Naive thymus-derived CD4-positive, alpha-beta T cell (primary cell): ENCODE measurements at regions not wholly inside any gene's neighbourhood (a gene's known extent, or its start where the extent isn't known, plus 50 kb on each side); places are given as distances from the start of the nearest gene placed in this dataset.

Source experiments
- ATAC-seq: fragments of 150-1000 bp; cut with Tn5 transposase; 2 replicates; pipeline ENCODE4 v1.10.0; 2021; ENCODE audit warnings: mild to moderate bottlenecking, moderate library complexity
- CTCF ChIA-PET: fragments of 350-600 bp; sonication (Branson Sonifier 250); formaldehyde crosslinking; loops from one replicate; lab custom pipeline; 2021; ENCODE audit warnings: antibody characterized with exemption; lab: Charles Lee
- POLR2A ChIA-PET: fragments of 350-600 bp; sonication (Branson Sonifier 250); formaldehyde crosslinking; loops from one replicate; lab custom pipeline; 2021; ENCODE audit warnings: antibody characterized with exemption, inconsistent platforms; lab: Charles Lee
- DNase-seq, 9 donors: peaks; one replicate each; pipeline versions ENCODE4 v3.0.0 to v3.0.0-alpha.2; 2020 to 2022; ENCODE audit warnings: mixed read lengths in 1 of 9
- H3K27ac ChIP-seq: one replicate; pipeline ENCODE4 v1.7.0; 2013; ENCODE audit warnings: mild to moderate bottlenecking, low read depth, low read length, moderate library complexity
- H3K27me3 ChIP-seq, 2 donors: one replicate each; pipeline ENCODE4 v1.7.0; 2013; ENCODE audit warnings: low read length in 2 of 2, mild to moderate bottlenecking in 2 of 2, moderate library complexity in 2 of 2; ENCODE audit not compliant: control insufficient read depth in 2 of 2, insufficient read depth in 2 of 2
- H3K36me3 ChIP-seq, 3 experiments: 1 replicate in 2 of 3; 2 replicates in 1 of 3; pipeline ENCODE4 v1.7.0; 2013; ENCODE audit warnings: low read length in 3 of 3, mild to moderate bottlenecking in 3 of 3, moderate library complexity in 1 of 3; ENCODE audit not compliant: insufficient read depth in 3 of 3, control insufficient read depth in 2 of 3
- H3K4me1 ChIP-seq, 2 donors: one replicate each; pipeline ENCODE4 v1.7.0; 2013; ENCODE audit warnings: low read length in 2 of 2, mild to moderate bottlenecking in 2 of 2, moderate library complexity in 1 of 2; ENCODE audit not compliant: control insufficient read depth in 2 of 2, insufficient read depth in 2 of 2
- H3K4me3 ChIP-seq: 2 replicates; pipeline ENCODE4 v1.7.0; 2013; ENCODE audit warnings: mild to moderate bottlenecking, low read length
- H3K9me3 ChIP-seq, 3 experiments: 1 replicate in 2 of 3; 2 replicates in 1 of 3; pipeline ENCODE4 v1.7.0; 2013; ENCODE audit warnings: low read length in 3 of 3; ENCODE audit not compliant: control insufficient read depth in 2 of 3
- H3K27ac Mint-ChIP-seq, 9 donors: one replicate each; pipeline ENCODE4 v1.8.0; 2020 to 2022; ENCODE audit warnings: mixed read lengths in 9 of 9, mild to moderate bottlenecking in 8 of 9, moderate library complexity in 5 of 9, inconsistent platforms in 2 of 9
- H3K27me3 Mint-ChIP-seq, 5 donors: one replicate each; pipeline ENCODE4 v1.8.0; 2021 to 2022; ENCODE audit warnings: mixed read lengths in 5 of 5, mild to moderate bottlenecking in 1 of 5
- H3K36me3 Mint-ChIP-seq, 5 donors: one replicate each; pipeline ENCODE4 v1.8.0; 2020 to 2022; ENCODE audit warnings: mixed read lengths in 5 of 5, mild to moderate bottlenecking in 3 of 5, inconsistent platforms in 1 of 5
- H3K4me1 Mint-ChIP-seq, 7 donors: one replicate each; pipeline ENCODE4 v1.8.0; 2020 to 2022; ENCODE audit warnings: mixed read lengths in 7 of 7, mild to moderate bottlenecking in 3 of 7, inconsistent platforms in 1 of 7
- H3K4me3 Mint-ChIP-seq, 10 donors: one replicate each; pipeline ENCODE4 v1.8.0; 2020 to 2022; ENCODE audit warnings: mild to moderate bottlenecking in 10 of 10, mixed read lengths in 10 of 10, moderate library complexity in 6 of 10, inconsistent platforms in 2 of 10
- H3K9me3 Mint-ChIP-seq, 11 donors: one replicate each; pipeline ENCODE4 v1.8.0; 2020 to 2022; ENCODE audit warnings: mixed read lengths in 11 of 11, mild to moderate bottlenecking in 4 of 11, inconsistent platforms in 1 of 11, moderate library complexity in 1 of 11
- intact Hi-C, 2 donors: fragments of 100-400 bp; cut with micrococcal nuclease; formaldehyde crosslinking; loops; one replicate each; pipeline ENCODE4 v1.15.1; 2023

GRCh38 chr3:55288657-55289056 lies 198.4 kb downstream of the WNT5A start:
- intact Hi-C loops = no loop called here
- Mint-ChIP-seq H3K27me3 (peaks cover 0 to 9% (median 0%) of the 10 kb centered on the region in 5 donors), H3K4me1 (no peaks in the 10 kb centered on the region), H3K27ac (no peak overlapping the region), H3K4me3 (no peak overlapping the region), H3K36me3 (peaks cover 0 to 6% (median 0%) of the 10 kb centered on the region in 5 donors), H3K9me3 (peaks cover 0 to 15% (median 2%) of the 10 kb centered on the region in 11 donors)
- Histone ChIP-seq H3K36me3 (no peaks in the 10 kb centered on the region), H3K27ac (no peak overlapping the region), H3K4me1 (no peaks in the 10 kb centered on the region), H3K9me3 (no peaks in the 10 kb centered on the region), H3K4me3 (no peak overlapping the region), H3K27me3 (no peaks in the 10 kb centered on the region)
- ATAC-seq (no peak), DNase-seq (no peak)
- ChIA-PET POLR2A (no interaction called here), CTCF (no interaction called here)

GRCh38 chr3:55286693-55287092 lies 200.4 kb downstream of the WNT5A start:
- Histone ChIP-seq H3K27ac (no peak overlapping the region), H3K27me3 (no peaks in the 10 kb centered on the region), H3K4me3 (no peak overlapping the region), H3K4me1 (no peaks in the 10 kb centered on the region), H3K36me3 (no peaks in the 10 kb centered on the region), H3K9me3 (no peaks in the 10 kb centered on the region)
- Mint-ChIP-seq H3K27me3 (no peaks in the 10 kb centered on the region), H3K36me3 (no peaks in the 10 kb centered on the region), H3K27ac (no peak overlapping the region), H3K4me1 (no peaks in the 10 kb centered on the region), H3K9me3 (peaks cover 0 to 15% (median 2%) of the 10 kb centered on the region in 11 donors), H3K4me3 (no peak overlapping the region)
- ATAC-seq (no peak), DNase-seq (no peak)
- ChIA-PET POLR2A (no interaction called here), CTCF (no interaction called here)
- intact Hi-C loops = no loop called here

GRCh38 chr3:55285156-55285555 lies 201.9 kb downstream of the WNT5A start:
- no peaks in the 10 kb centered on the region for H3K36me3 ChIP-seq
- no peaks in the 10 kb centered on the region for H3K27me3 Mint-ChIP-seq
- H3K4me1 Mint-ChIP-seq = no peaks in the 10 kb centered on the region
- no peaks in the 10 kb centered on the region for H3K36me3 Mint-ChIP-seq
- no peaks in the 10 kb centered on the region for H3K4me1 ChIP-seq
- no peak overlapping the region for H3K27ac ChIP-seq
- intact Hi-C loops = no loop called here
- no peaks in the 10 kb centered on the region for H3K27me3 ChIP-seq
- no peak overlapping the region for H3K4me3 ChIP-seq
- POLR2A ChIA-PET = no interaction called here
- H3K9me3 Mint-ChIP-seq = peaks cover 0 to 15% (median 3%) of the 10 kb centered on the region in 11 donors
- ATAC-seq (no peak), DNase-seq (no peak)
- H3K4me3 Mint-ChIP-seq = no peak overlapping the region
- H3K9me3 ChIP-seq = no peaks in the 10 kb centered on the region
- CTCF ChIA-PET = no interaction called here
- no peak overlapping the region for H3K27ac Mint-ChIP-seq

GRCh38 chr3:55283441-55283925 lies 203.6 kb downstream of the WNT5A start:
- no peak overlapping the region for H3K4me3 ChIP-seq
- no peaks in the 10 kb centered on the region for H3K9me3 ChIP-seq
- POLR2A ChIA-PET = no interaction called here
- Mint-ChIP-seq H3K27ac (no peak overlapping the region), H3K4me1 (no peaks in the 10 kb centered on the region), H3K4me3 (no peak overlapping the region), H3K36me3 (no peaks in the 10 kb centered on the region), H3K27me3 (no peaks in the 10 kb centered on the region), H3K9me3 (peaks cover 0 to 11% (median 3%) of the 10 kb centered on the region in 11 donors)
- CTCF ChIA-PET = no interaction called here
- no peaks in the 10 kb centered on the region for H3K27me3 ChIP-seq
- intact Hi-C loops = no loop called here
- no peaks in the 10 kb centered on the region for H3K4me1 ChIP-seq
- ATAC-seq (no peak), DNase-seq (no peak)
- no peak overlapping the region for H3K27ac ChIP-seq
- H3K36me3 ChIP-seq = no peaks in the 10 kb centered on the region

DNA sequence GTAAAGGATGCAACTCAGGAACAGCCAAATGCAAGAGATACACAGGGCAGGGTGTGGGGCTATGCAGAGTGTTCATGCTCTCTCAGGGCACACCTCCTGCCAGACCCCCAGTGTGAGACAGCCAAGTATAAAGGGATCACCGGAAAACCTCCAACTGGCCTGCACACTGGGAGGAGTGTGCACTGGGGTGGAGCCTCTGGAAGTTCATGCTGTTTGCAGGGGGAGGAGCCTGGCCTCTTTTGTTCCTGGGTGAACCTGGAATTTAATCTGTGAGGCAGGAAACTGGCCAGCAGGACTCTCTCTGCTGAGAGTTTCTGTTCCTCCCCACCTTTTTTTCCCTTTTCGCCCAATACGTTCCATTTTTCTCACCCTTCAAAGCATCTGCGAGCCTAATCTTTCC lies 204.1 kb downstream of the WNT5A start:
- intact Hi-C loops = no loop called here
- Mint-ChIP-seq H3K36me3 (no peaks in the 10 kb centered on the region), H3K9me3 (peaks cover 0 to 14% (median 3%) of the 10 kb centered on the region in 11 donors), H3K27me3 (no peaks in the 10 kb centered on the region), H3K27ac (no peak overlapping the region), H3K4me1 (no peaks in the 10 kb centered on the region), H3K4me3 (no peak overlapping the region)
- no peak overlapping the region for H3K4me3 ChIP-seq
- H3K27ac ChIP-seq = no peak overlapping the region
- no peaks in the 10 kb centered on the region for H3K27me3 ChIP-seq
- H3K4me1 ChIP-seq = no peaks in the 10 kb centered on the region
- H3K9me3 ChIP-seq = no peaks in the 10 kb centered on the region
- H3K36me3 ChIP-seq = no peaks in the 10 kb centered on the region
- CTCF ChIA-PET = no interaction called here
- ATAC-seq = no peak
- POLR2A ChIA-PET = no interaction called here
- DNase-seq = no peak

DNA sequence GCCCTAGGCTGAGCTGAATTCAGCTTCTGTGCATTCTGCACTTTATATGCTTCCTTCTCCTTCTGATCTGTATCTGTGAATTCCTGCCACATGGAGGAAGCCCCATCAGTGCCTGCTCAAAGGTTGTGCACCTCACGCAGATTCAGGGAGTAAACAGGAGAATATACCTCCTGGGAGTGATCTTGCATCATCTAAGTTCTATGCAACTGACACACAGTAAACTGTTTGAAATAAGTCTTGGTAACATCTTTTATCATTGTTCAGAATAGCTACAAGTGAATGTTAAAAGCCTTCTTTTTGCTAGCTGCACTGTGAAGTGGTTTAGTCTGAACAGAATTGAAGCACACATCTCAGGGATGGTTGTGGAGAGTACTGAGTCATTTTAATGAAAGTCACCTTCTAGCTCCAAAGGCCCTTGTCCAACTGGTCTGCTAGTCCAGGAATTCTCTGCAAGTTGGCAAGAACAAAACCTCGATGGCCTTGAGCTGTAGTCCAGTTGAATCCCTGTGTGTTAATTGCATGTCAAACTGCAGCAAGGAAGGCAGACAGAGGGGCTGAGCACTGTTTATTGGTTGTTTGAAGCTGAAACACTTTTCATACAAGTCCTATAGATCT lies 215.0 kb downstream of the WNT5A start:
- Mint-ChIP-seq H3K27ac (no peak overlapping the region), H3K27me3 (peaks cover 0 to 8% (median 5%) of the 10 kb centered on the region in 5 donors), H3K4me3 (no peak overlapping the region), H3K36me3 (no peaks in the 10 kb centered on the region), H3K4me1 (no peaks in the 10 kb centered on the region), H3K9me3 (peaks cover 0 to 8% (median 4%) of the 10 kb centered on the region in 11 donors)
- DNase-seq = no peak
- ChIA-PET CTCF (no interaction called here), POLR2A (no interaction called here)
- Histone ChIP-seq H3K4me1 (no peaks in the 10 kb centered on the region), H3K27ac (no peak overlapping the region), H3K27me3 (no peaks in the 10 kb centered on the region), H3K9me3 (no peaks in the 10 kb centered on the region), H3K36me3 (no peaks in the 10 kb centered on the region), H3K4me3 (no peak overlapping the region)
- intact Hi-C loops = no loop called here
- ATAC-seq = no peak

GRCh38 chr3:55271549-55271948 lies 215.6 kb downstream of the WNT5A start:
- ATAC-seq (no peak), DNase-seq (no peak)
- Histone ChIP-seq H3K27me3 (no peaks in the 10 kb centered on the region), H3K27ac (no peak overlapping the region), H3K4me1 (no peaks in the 10 kb centered on the region), H3K9me3 (no peaks in the 10 kb centered on the region), H3K4me3 (no peak overlapping the region), H3K36me3 (no peaks in the 10 kb centered on the region)
- Mint-ChIP-seq H3K4me1 (no peaks in the 10 kb centered on the region), H3K4me3 (no peak overlapping the region), H3K27ac (no peak overlapping the region), H3K27me3 (peaks cover 0 to 8% (median 5%) of the 10 kb centered on the region in 5 donors), H3K9me3 (peaks cover 0 to 8% (median 4%) of the 10 kb centered on the region in 11 donors), H3K36me3 (no peaks in the 10 kb centered on the region)
- ChIA-PET CTCF (no interaction called here), POLR2A (no interaction called here)
- intact Hi-C loops = no loop called here
